Choroid plexus epithelial cell (primary cell): ENCODE measurements at regions not wholly inside any gene's neighbourhood (a gene's known extent, or its start where the extent isn't known, plus 50 kb on each side); places are given as distances from the start of the nearest gene placed in this dataset.
A peak's percentile ranks its signal among the peaks of the same experiment; 100 is the strongest.

Experiments used
- DNase-seq: peaks from one replicate; pipeline ENCODE4 v3.0.0-alpha.2; 2010; ENCODE audit warnings: low read depth
- H3K4me3 ChIP-seq: 2 replicates; pipeline ENCODE4 v1.5.1; 2011; ENCODE audit warnings: low read depth, mild to moderate bottlenecking, control low read depth, low read length, moderate library complexity
- TF ChIP-seq, protein P1 (sequence below): conservative IDR thresholded peaks from 2 replicates; pipeline ENCODE4 v1.5.1; 2011; ENCODE audit warnings: low read depth, mild to moderate bottlenecking, control low read depth, inconsistent platforms, low read length, moderate library complexity

DNA sequence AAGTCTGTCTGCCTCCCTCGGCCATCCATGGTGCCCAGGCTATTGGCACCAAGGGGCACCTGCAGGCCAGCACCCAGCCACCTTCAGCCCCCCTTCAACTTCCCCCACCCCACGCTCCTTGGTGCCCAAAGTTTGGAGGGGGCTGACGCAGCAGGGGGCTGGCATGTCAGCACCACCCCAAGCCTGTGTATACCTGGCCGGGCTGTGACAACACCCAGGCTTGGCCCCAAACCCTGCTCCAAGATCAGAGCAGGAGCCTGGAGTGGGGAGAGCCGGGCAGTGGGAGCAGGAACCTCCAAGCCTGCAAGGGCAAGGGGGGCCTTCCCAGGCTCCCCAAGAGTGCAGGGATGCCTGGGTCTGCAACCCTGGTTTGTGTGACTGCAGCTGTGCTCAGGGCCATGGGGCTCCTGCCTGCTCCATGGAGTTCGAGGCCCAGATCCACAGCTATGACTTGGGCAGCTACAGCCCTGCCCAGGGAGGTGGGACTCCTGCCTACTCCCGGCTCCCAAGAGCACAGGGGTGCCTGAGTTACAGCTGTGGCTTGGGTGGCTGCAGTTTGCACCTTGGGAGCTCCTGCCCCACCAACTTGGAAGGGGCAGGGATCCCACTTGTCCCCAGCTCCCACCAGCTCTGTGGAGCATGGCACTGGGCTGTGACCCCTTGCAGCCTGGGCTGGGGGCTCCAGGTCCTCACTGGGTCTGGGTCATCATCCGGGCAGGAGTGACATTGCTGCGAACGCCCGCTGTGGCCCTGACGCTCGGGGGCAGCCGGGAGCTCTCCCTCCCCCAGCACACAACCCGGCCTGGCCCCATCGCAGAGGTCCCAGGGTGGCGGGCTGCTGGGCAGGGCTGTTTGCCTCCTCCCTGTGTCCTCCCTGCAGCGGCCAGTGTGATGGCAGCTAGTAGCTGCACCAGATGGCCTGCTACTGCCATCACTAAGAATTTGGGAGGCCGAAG, 175.5 kb upstream of the SDK2 start:
- no peak for DNase-seq
- H3K4me3 ChIP-seq: no peak overlapping the region
- TF ChIP-seq, protein P1, sequence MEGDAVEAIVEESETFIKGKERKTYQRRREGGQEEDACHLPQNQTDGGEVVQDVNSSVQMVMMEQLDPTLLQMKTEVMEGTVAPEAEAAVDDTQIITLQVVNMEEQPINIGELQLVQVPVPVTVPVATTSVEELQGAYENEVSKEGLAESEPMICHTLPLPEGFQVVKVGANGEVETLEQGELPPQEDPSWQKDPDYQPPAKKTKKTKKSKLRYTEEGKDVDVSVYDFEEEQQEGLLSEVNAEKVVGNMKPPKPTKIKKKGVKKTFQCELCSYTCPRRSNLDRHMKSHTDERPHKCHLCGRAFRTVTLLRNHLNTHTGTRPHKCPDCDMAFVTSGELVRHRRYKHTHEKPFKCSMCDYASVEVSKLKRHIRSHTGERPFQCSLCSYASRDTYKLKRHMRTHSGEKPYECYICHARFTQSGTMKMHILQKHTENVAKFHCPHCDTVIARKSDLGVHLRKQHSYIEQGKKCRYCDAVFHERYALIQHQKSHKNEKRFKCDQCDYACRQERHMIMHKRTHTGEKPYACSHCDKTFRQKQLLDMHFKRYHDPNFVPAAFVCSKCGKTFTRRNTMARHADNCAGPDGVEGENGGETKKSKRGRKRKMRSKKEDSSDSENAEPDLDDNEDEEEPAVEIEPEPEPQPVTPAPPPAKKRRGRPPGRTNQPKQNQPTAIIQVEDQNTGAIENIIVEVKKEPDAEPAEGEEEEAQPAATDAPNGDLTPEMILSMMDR: no peak

DNA sequence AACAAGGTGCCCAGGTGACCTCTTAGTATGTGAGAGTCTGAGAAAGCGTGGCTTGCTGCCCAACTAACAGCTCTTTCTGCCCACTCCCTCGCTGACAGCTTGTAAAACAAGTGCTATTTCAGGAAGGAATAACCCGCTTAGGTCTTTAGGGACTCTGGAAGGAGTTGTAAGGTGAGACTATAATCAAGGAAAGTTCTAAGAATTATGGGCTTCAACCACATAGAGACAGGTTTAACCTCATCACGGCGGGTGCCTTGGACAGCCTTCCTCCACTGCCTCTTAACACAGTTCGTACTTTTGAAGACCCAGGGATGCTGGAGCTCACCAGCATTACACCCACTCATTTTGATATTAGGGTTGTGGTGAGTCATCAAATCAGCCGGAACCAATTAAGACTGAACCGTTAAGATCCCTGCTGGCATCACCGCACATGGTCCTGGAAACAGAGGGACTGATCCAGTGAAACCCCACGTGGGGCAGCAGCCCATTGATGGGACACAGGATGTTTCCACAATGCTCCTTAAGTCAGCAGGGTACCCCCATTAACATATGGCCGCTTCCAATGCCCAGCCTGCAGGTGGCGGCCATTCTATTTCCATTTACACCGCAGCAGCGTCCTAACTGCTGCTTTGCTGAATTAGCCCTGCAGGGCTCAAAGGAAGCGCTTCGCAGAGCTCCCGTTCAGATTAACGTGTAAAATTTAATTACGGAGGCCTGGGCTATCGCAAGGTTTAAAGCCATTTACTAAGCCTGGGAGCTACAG, 176.6 kb upstream of the SDK2 start:
- DNase-seq: peak; percentile 5
- no peak overlapping the region for H3K4me3 ChIP-seq
- TF ChIP-seq, protein P1: peak; percentile 15

DNA sequence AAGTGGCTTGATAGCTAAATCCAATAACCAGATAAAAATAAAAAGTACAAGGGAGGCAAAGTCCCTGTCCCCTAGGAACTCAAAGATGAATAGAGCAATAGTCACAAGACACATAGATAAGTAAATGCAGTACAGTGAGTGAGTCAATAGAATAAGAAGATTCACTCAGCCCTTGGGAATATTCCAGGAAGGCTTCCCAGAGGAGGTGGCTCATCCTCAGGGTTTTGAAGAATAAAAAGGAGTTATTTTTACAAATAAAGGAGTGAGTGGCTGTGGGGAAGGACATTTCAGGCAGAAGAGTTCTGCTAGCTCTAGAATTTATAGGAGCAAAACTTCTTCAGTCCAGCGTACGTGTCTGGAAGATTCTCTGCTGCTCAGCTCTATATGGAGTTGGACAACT, 177.4 kb upstream of the SDK2 start:
- no peak for DNase-seq

DNA sequence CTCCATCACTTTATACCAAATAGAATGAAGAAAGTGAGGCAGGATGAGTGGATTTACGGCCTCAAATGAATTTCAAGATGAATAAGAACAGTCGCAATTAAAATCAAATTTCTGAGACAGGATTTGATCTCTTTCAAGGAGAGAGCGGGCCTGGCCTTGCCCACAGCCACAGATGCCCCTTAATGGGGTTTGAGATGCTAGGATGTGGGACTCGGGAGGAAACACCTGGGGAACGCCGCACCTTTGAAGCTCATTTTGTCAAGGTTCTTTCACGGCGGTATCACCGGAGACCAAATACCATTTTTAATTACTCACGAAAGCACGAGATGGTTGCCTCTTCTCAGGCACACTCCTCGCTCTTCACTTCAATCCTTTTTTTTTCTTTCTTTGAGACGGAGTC, 178.1 kb upstream of the SDK2 start:
- no peak overlapping the region for H3K4me3 ChIP-seq
- TF ChIP-seq, protein P1: no peak
- no peak for DNase-seq

More for the DNA sequence above, 177.4 kb upstream of the SDK2 start:
- no peak overlapping the region for H3K4me3 ChIP-seq
- TF ChIP-seq, protein P1: no peak

DNA sequence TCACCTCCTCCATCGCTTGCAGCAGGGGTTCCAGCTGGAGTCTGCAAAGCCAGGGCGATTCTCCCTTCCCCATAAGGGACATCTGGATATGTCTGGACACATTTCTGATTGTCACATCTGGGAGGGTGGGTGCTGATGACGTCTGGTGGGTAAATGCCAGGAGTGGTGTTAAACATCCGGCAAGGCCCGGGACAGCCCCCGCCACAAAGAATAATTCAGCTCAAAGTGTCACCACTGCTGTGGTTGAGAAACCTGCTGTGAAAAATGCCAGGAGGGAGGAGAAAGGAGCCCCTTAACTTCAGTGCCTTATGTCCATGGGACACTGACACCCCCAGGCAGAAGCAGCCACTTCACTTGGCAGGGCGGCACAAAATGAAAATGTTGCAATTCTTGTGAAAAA, 179.4 kb upstream of the SDK2 start:
- H3K4me3 ChIP-seq: no peak overlapping the region
- DNase-seq: no peak
- TF ChIP-seq, protein P1: no peak

DNA sequence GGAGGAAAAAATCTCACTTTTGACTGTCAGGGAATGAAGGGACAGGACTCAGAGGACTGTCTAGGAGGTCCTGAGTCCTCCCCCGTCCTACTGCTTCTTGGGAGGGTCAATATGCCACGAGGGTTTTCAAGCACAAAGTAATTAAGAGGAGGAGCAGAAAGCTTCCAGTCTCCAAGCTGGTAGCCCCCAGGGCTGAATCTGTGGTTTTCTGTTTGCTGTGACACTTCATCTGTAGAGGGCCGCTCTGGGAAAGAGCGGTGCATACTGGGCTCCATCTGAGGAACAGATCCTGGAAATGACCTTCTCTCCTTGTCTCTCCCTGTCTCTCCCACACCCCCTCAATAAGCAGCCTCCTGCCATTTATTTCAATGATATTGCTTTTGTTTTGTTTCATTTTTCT, 180.1 kb upstream of the SDK2 start:
- DNase-seq: no peak
- H3K4me3 ChIP-seq: no peak overlapping the region
- TF ChIP-seq, protein P1: no peak
